Hematopoietic multipotent progenitor cell treated with erythropoietin and hydrocortisone succinate and interleukin-3 and kit ligand, for 15 days (in vitro differentiated cells): ENCODE measurements at regions not wholly inside any gene's neighbourhood (a gene's known extent, or its start where the extent isn't known, plus 50 kb on each side); places are given as distances from the start of the nearest gene placed in this dataset.

Experiments used
- DNase-seq: peaks from one replicate; pipeline ENCODE4 v3.0.0-alpha.2; 2015; ENCODE audit warnings: low spot score

GRCh38 chr5:7016999-7017747 is 303.9 kb downstream of the TENT4A start:
- no peak for DNase-seq

GRCh38 chr5:7018198-7018597 is 305.0 kb downstream of the TENT4A start:
- DNase-seq: no peak

GRCh38 chr5:7018601-7019000 is 305.4 kb downstream of the TENT4A start:
- DNase-seq: no peak

- no peak for DNase-seq
Measured at GRCh38 chr5:7036192-7036835, 323.1 kb downstream of the TENT4A start.

- no peak for DNase-seq
Measured at GRCh38 chr5:7039074-7039473, 325.8 kb downstream of the TENT4A start.

GRCh38 chr5:7040111-7040510 is 326.9 kb downstream of the TENT4A start:
- DNase-seq: no peak

- no peak for DNase-seq
Measured at GRCh38 chr5:7043797-7044196, 330.6 kb downstream of the TENT4A start.

GRCh38 chr5:7047511-7048261 is 334.5 kb downstream of the TENT4A start:
- DNase-seq: no peak

- no peak for DNase-seq
Measured at GRCh38 chr5:7050986-7051385, 337.8 kb downstream of the TENT4A start.

- DNase-seq: no peak
Measured at GRCh38 chr5:7053125-7053524, 339.9 kb downstream of the TENT4A start.

- DNase-seq: no peak
Measured at GRCh38 chr5:7053528-7054209, 340.4 kb downstream of the TENT4A start.

- no peak for DNase-seq
Measured at GRCh38 chr5:7066471-7067235, 329.3 kb upstream of the ADCY2 start.

- no peak for DNase-seq
Measured at GRCh38 chr5:7068156-7068555, 327.8 kb upstream of the ADCY2 start.

- DNase-seq: no peak
Measured at GRCh38 chr5:7068899-7069298, 327.0 kb upstream of the ADCY2 start.

- DNase-seq: no peak
Measured at GRCh38 chr5:7072188-7072587, 323.8 kb upstream of the ADCY2 start.

GRCh38 chr5:7073666-7074065 is 322.3 kb upstream of the ADCY2 start:
- no peak for DNase-seq

GRCh38 chr5:7074176-7074575 is 321.8 kb upstream of the ADCY2 start:
- no peak for DNase-seq

- DNase-seq: no peak
Measured at GRCh38 chr5:7075470-7075869, 320.5 kb upstream of the ADCY2 start.

GRCh38 chr5:7078101-7078500 is 317.8 kb upstream of the ADCY2 start:
- no peak for DNase-seq

- DNase-seq: no peak
Measured at GRCh38 chr5:7078901-7079300, 317.0 kb upstream of the ADCY2 start.

GRCh38 chr5:7080501-7080900 is 315.4 kb upstream of the ADCY2 start:
- no peak for DNase-seq
